ENCODE measurements at regions not wholly inside any gene's neighbourhood (a gene's known extent, or its start where the extent isn't known, plus 50 kb on each side); places are given as distances from the start of the nearest gene placed in this dataset.

GRCh38 chr17:79389896-79390295 is 221.0 kb downstream of the RBFOX3 start:
- Histone ChIP-seq H3K9me2 (ENCODE audit: insufficient read depth) (no peaks in the 10 kb centered on the region), H3K4me3 (replicated peaks in 1 of 2; ENCODE audit: low read depth in 1 of 2, low read length in 2 of 2) (no peak overlapping the region), H3K27ac (ENCODE audit: low read depth, low read length) (no peak overlapping the region), H3K4me2 (ENCODE audit: low read length) (no peak overlapping the region), H3K36me3 (ENCODE audit: control insufficient read depth in 1 of 2, insufficient read depth in 2 of 2, low read length in 2 of 2) (no peaks in the 10 kb centered on the region), H3K4me1 (ENCODE audit: control insufficient read depth in 1 of 2, insufficient read depth in 2 of 2, low read length in 2 of 2) (peaks cover 0 to 8% of the 10 kb centered on the region in 2 experiments; a peak in 1 of 4 replicates), H3K79me2 (ENCODE audit: insufficient read depth, low read length) (no peaks in the 10 kb centered on the region), H4K20me1 (ENCODE audit: insufficient read depth) (no peaks in the 10 kb centered on the region), H2AFZ (ENCODE audit: low read depth, low read length, poor library complexity, severe bottlenecking) (no peak overlapping the region), H3K9ac (ENCODE audit: low read length) (no peak overlapping the region), H3K27me3 (ENCODE audit: insufficient read depth, low read length) (peaks cover 42% of the 10 kb centered on the region), H3K9me3 (ENCODE audit: control insufficient read depth in 1 of 2, insufficient read depth in 1 of 2, low read depth in 1 of 2, low read length in 2 of 2) (no peaks in the 10 kb centered on the region; a peak in 1 of 4 replicates)
- RAD21 ChIA-PET (ENCODE audit: low non-redundant PET in 1 of 2, low total read pairs in 2 of 2, uncharacterized antibody in 2 of 2, unreplicated experiment in 2 of 2) = no interaction called here
- CTCF ChIA-PET = interaction anchor here (0.8 to 7.6 kb wide), 6 partner anchors 9 to 348 kb away, joined by 3 to 126 read pairs (median 56); no protein-coding TSS in a partner anchor
- no peak for TF ChIP-seq YY1 (IDR thresholded peaks at IDR 0.05; ENCODE audit: extremely low read depth, insufficient replicate concordance, low read depth, low read length)
- no peak for TF ChIP-seq CTCF (IDR thresholded peaks at IDR 0.05 in 2 of 3, conservative IDR thresholded peaks at IDR 0.05 in 1 of 3; ENCODE audit: borderline replicate concordance in 1 of 3, insufficient read depth in 1 of 3, low read depth in 2 of 3, low read length in 2 of 3)
- TF ChIP-seq TCF7L2 (IDR thresholded peaks at IDR 0.05; ENCODE audit: borderline replicate concordance, extremely low read depth, insufficient read depth, insufficient read length) = no peak
- no peak for TF ChIP-seq EZH2phosphoT487 (IDR thresholded peaks at IDR 0.05; ENCODE audit: borderline replicate concordance)
- TF ChIP-seq POLR2AphosphoS5 (IDR thresholded peaks at IDR 0.05; ENCODE audit: low read depth, low read length) = no peak
- TF ChIP-seq ZBTB33 (IDR thresholded peaks at IDR 0.05; ENCODE audit: extremely low read depth, insufficient replicate concordance, low read length) = no peak
- no TSS peak for BruUV-seq (replicated peaks)
- ATAC-seq (no peak), DNase-seq (ENCODE audit: low read depth, low spot score) (no peak)
- POLR2A ChIA-PET = no interaction called here
- intact Hi-C loops (cut with micrococcal nuclease) = no loop called here
